ENCODE measurements at regions not wholly inside any gene's neighbourhood (a gene's known extent, or its start where the extent isn't known, plus 50 kb on each side); places are given as distances from the start of the nearest gene placed in this dataset.

GRCh38 chr14:22039938-22040780 lies 366.5 kb upstream of the OR4E1 start:
- no peak for TF ChIP-seq ZNF274 (IDR thresholded peaks at IDR 0.05; ENCODE audit: low read depth, low read length)
- TF ChIP-seq SUZ12 (IDR thresholded peaks at IDR 0.05; ENCODE audit: extremely low read depth, insufficient read depth, insufficient read length), result no peak

Measured in NT2/D1 (cell line).